Effector CD4-positive, alpha-beta T cell (primary cell): ENCODE measurements at regions not wholly inside any gene's neighbourhood (a gene's known extent, or its start where the extent isn't known, plus 50 kb on each side); places are given as distances from the start of the nearest gene placed in this dataset.

Experiments
- DNase-seq: peaks from one replicate; pipeline ENCODE4 v3.0.0-alpha.2; 2020

GRCh38 chr10:118500477-118501104, 94.9 kb downstream of the PRLHR start:
- no peak for DNase-seq

DNA sequence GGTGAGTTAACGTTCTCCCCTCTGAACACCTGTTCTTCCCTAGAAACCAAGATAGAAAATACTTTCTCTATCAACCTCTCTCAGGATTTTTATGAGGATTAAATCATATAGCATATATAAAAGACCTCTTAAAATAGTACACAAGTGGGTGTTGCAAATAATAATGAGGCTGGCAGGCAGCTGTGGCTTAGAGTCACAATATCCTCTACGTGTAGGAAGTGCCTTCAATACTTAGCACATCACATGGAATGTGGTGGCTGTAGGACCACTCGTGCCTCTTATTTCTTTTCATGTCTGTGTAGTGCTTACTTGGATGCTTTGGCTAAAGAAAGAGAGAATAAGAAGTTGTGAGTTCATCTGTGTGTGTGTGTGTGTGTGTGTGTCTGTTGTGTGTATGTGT, 96.3 kb downstream of the PRLHR start:
- DNase-seq = no peak

DNA sequence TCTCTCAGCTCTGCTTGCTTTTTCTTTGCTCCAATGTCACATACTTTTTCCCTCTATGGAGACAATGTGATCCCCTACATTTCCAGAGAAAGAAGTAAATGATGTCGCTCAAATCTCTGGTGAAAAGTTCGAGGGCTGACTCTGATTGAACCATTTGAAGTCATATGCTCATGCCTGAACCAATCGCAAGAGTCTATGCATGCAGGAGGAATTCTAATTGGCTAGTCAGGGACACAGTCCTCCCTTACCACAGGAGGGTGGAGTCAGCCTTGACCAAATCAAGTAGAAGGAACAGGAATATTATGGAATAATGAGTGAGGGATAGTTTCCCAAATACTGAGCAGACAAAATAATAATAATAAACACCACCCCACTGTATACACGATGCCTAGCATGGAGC, 96.8 kb downstream of the PRLHR start:
- no peak for DNase-seq

DNA sequence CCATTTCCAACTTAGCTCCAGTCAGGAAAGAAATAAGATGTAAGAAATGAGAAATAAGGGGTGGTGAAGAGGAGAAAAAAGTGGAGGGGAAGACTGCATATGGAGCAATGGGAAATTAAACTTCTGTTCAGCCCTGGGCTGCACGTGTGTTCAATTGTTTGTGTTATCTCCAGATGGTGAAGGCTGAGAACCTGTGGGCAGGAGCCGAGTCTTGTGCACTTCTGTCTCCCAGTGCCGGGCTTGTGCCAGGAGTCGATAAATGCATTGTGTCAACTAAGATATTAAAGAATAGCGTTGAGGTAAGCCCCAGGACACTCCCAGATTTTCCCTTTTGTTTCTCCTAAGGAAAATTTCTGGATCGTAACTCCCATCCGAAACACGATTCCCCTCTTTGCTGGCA, 98.2 kb downstream of the PRLHR start:
- DNase-seq = no peak

- no peak for DNase-seq
Observed at GRCh38 chr10:118496525-118496924, 98.9 kb downstream of the PRLHR start.

DNA sequence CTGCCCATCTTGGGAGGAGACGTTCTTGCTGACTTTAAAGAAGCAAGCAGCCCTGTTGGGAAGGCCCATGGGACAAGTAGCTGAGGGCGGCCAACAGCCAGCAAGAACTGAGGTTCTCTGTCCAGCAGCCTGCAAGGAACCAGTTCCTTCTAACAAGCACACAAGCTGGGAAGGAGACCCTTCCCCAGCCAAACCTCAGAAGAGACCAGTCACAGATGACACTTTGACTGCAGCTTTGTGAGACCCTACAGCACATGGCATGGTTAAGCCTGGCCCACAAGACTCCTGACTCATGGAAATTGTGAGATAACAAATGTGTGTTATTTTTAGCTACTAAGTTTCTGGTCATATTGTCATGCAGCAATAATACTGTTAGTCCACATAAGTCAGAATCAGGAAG, 99.9 kb downstream of the PRLHR start:
- DNase-seq = no peak

- DNase-seq = no peak
Observed at GRCh38 chr10:118491055-118491454, 104.4 kb downstream of the PRLHR start.

DNA sequence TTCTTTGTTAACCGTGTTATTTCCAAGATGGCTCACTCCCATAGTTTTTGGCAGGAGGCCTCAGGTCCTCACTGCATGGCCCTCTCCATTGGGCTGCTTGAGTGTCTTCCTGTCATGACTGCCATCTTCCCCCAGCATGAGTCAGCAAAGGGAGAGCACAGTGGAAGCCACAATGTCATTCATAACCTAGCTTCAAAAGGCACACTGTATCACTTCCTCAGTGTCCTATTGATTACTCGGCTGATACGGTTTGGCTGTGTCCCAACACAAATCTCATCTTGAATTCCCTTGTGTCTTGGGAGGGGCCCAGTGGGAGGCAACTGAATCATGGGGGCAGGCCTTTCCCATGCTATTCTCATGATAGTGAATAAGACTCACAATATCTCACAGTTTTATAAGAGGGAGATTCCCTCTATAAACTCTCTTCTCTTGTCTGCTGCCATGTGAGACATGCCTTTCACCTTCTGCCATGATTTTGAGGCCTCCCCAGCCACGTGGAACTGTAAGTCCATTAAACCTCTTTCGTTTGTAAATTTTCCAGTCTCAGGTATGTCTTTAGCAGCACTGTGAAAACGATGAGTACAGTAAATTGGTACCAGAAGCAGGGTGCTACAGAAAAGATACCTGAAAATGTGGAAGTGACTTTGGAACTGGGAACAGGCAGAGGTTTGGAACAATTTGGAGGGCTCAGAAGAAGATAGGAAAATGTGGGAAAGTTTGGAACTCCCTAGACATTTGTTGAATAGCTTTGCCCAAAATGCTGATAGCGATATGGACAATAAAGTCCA, 106.5 kb downstream of the PRLHR start:
- DNase-seq = no peak

DNA sequence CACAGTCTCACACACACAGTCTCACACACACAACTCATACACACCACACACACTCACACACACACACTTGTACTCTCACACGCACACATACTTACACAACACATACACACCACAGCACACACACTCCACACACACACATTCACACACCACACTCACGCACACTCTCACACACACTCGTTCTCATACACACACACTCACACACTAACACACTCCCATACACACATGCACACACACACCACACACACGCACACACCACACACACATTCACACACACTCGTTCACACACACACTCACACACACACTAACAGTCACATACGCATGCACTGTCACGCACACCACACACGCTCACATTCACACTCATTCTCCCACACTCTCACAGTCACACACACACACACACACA, 109.8 kb downstream of the PRLHR start:
- no peak for DNase-seq

DNA sequence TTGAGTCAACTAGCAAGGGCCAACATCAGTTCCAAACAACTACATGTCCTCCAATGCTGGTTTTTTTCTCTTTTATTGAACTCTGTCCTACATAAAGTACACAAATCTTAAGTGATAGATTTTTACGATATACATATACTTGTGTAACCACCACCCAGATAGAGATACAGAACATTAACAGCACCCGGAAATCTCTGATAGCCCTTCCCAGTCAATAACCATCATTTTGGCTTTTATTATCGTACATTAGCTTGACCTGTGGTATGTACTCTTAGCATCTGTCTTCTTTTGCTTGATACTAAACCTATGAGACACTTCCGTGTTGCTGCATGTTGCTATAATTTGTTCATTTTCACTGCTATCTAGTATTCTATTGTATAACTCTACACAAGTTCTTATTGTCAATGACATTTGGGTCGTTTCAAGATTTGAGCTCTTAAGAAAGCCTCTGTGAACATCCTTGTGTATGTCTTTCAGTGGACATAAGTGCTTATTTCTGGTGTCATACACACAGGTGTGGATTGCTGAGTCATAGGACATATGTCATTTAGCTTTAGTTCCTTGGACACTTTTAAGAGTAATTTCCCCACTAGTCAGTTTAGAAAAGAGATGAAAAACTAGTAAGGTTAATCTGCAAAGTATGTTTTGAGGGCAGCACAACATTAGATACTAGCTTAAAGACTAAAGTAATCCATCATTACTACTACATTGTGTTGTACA, 111.1 kb downstream of the PRLHR start:
- DNase-seq = no peak

DNA sequence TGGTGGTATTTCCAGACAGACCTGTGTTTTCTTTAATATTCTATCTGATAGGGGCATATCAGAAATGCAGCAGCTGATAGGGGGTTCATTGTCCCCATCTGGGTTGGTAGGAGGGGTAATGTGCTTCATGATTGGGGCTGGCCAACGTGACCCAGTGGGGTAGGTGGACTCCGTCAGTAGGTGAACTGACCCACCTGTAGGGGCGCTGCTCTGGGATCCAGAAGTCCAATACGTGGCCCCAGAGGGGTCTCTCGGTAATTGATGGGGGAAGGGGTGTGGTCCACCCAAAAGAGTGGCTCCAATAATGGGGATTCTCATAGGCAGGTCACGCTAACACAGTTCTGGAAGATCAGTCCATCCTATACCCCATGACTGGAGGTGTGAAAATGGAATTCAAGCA, 112.0 kb downstream of the PRLHR start:
- DNase-seq = no peak

- no peak for DNase-seq
Observed at GRCh38 chr10:118482393-118483331, 112.8 kb downstream of the PRLHR start.

DNA sequence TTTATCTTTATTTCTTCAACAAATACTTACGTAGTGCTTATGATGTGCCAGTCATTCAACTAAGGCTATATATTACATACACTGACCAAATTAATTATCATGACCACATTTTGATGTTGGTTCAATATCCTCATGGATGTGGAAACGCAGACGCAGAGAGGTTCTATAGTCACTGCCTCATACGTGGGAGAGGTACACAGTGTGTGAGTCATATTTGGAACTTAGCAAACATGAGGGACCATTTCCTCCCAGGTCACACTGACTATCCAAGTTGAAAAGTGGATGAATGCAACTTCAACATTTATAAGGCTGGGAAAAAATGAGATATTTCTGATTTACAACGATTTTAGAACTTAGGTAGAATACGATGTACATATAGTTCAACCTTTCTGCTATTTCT, 113.6 kb downstream of the PRLHR start:
- DNase-seq = no peak

- no peak for DNase-seq
Observed at GRCh38 chr10:118475214-118475613, 120.2 kb downstream of the PRLHR start.

- DNase-seq = no peak
Observed at GRCh38 chr10:118474111-118474510, 121.3 kb downstream of the PRLHR start.

- no peak for DNase-seq
Observed at GRCh38 chr10:118473305-118473960, 122.0 kb downstream of the PRLHR start.

- DNase-seq = no peak
Observed at GRCh38 chr10:118472415-118473304, 122.8 kb downstream of the PRLHR start.

GRCh38 chr10:118471863-118472262, 123.6 kb downstream of the PRLHR start:
- no peak for DNase-seq

- DNase-seq = no peak
Observed at GRCh38 chr10:118470470-118470869, 125.0 kb downstream of the PRLHR start.

DNA sequence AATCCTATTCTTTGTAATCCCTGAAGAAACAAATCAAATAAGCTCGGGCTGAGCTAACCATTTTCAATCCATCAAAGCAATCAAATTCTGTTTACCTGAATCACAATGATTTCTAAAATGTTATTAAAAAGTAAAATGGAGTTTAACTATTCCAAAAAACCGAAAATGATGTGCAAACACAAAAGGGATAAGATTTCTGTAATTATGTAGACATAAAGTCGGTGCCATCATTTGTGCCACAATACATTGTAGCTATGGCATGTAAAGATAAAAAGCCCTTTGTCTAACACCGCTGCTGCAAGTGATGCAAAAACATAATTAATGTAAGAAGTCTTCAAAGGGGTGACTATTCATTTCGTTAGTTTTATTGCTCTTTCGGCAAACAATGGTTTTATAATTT, 125.1 kb upstream of the FAM204A start:
- DNase-seq = no peak

GRCh38 chr10:118465300-118465874, 123.3 kb upstream of the FAM204A start:
- DNase-seq = no peak
